ENCODE measurements at regions not wholly inside any gene's neighbourhood (a gene's known extent, or its start where the extent isn't known, plus 50 kb on each side); places are given as distances from the start of the nearest gene placed in this dataset.

DNA sequence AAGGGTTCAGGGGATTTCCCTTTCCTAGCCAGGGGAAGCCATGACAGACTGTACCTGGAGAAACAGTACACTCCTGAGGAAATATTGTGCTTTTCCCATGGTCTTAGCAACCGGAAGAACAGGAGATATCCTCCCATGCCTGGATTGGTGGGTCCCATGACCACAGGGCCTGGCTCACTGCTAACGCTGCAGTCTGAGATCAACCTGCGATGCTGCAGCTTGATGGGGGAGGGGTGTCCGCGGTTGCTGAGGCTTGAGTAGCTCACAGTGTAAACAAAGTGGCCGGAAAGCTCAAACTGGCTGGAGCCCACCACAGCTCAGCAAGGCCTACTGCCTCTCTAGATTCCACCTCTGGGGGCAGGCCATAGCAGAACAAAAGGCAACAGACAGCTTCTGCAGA lies 819.5 kb downstream of the TECRL start:
- H3K27ac ChIP-seq, result no peak overlapping the region
- DNase-seq (ENCODE audit: low spot score), result no peak
- no peak overlapping the region for H3K4me3 ChIP-seq
- TF ChIP-seq, protein P1, sequence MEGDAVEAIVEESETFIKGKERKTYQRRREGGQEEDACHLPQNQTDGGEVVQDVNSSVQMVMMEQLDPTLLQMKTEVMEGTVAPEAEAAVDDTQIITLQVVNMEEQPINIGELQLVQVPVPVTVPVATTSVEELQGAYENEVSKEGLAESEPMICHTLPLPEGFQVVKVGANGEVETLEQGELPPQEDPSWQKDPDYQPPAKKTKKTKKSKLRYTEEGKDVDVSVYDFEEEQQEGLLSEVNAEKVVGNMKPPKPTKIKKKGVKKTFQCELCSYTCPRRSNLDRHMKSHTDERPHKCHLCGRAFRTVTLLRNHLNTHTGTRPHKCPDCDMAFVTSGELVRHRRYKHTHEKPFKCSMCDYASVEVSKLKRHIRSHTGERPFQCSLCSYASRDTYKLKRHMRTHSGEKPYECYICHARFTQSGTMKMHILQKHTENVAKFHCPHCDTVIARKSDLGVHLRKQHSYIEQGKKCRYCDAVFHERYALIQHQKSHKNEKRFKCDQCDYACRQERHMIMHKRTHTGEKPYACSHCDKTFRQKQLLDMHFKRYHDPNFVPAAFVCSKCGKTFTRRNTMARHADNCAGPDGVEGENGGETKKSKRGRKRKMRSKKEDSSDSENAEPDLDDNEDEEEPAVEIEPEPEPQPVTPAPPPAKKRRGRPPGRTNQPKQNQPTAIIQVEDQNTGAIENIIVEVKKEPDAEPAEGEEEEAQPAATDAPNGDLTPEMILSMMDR (IDR thresholded peaks at IDR 0.05), result no peak

DNA sequence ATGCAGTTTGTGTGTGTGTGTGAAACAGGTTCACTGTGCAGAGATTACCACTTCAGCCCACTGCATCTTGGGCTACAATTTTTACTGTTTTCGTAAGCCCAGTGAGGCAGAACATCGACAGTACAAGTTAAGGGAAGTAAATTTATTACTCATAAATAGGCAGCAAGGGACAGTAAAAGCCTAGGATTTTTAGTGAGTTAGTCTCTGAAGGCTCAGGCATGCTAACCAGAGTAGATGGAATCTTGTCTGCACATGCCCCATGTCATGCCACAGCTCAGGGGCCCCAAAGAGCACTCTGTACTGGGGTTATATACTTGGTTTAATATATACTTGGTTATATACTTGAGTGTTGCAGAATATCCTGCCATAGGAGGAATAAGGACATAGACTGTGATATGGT lies 825.7 kb downstream of the TECRL start:
- no peak overlapping the region for H3K4me3 ChIP-seq
- DNase-seq (ENCODE audit: low spot score), result no peak
- H3K27ac ChIP-seq, result no peak overlapping the region
- TF ChIP-seq, protein P1 (IDR thresholded peaks at IDR 0.05), result no peak

DNA sequence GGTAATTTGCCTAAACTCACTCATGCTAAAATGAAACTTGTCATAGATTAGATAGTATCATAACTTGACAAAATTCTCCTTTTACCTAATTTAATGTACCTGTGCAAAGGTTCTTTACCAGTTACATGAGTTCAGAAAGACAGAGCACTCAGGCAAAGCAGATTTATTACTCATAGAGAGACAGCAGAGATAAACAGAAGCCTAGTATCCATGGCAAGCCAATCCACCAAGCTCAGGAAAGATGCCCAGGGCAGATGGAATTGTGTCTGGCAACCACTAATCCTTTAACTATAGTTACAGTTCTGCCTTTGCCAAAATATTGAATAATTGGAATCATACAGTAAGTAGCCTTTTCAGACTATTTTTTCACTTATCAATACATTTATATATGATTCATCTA lies 826.2 kb downstream of the TECRL start:
- H3K4me3 ChIP-seq, result no peak overlapping the region
- TF ChIP-seq, protein P1 (IDR thresholded peaks at IDR 0.05), result no peak
- no peak overlapping the region for H3K27ac ChIP-seq
- DNase-seq (ENCODE audit: low spot score), result no peak

DNA sequence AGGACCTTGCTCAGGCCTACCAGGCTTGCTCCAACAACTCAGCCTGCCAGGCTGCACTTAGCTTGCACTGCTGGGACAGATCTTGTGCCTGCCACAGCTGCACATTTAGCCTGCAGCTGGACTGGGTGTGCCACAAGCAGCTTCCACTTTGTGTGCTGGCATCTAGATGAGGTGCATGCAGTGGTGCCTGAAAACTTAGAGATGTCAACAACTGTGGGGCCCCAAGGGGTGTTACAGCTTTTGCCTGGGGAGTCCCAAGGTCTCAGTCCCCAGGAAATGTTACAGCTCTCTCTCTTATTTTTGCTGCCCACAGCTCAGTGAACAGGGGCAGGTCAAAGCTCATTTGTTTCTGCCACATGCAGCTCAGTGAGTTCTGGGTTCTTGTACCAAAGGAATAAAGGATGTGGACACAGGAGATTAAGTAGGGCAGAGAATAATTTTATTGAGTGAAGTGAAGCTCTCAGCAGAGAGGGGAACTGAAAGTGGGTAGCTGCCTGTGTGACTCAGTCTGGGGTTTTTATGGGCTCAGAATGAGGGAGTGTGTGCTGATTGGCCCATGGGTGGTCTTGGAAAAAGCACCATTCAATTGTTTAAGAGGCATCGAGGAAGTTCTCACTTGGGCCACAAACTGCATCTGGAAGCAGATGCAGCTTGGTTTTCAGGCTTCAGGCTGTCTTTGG lies 828.3 kb downstream of the TECRL start:
- no peak for DNase-seq (ENCODE audit: low spot score)
- Histone ChIP-seq H3K27ac (no peak overlapping the region), H3K4me3 (no peak overlapping the region)
- TF ChIP-seq, protein P1 (IDR thresholded peaks at IDR 0.05), result no peak

DNA sequence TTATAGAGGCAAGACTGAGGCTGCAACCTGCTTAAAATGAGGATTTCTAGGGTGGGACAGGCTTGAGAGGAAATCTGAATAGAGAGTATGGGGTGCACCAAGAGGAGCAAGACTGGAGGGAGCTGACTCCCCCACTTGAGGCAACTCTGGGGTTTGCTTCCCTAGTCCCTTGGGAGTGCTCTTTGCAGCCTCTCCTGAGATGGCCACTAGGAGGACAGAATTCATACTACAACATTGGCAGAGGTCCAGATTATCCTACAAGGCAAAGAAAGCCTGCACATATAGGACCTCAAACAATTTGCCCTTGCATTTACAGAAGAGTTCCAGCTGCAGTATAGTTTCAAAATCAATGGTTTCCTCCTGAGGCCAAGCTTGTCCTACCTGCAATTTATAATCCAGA lies 830.9 kb downstream of the TECRL start:
- TF ChIP-seq, protein P1 (IDR thresholded peaks at IDR 0.05), result no peak
- no peak overlapping the region for H3K27ac ChIP-seq
- no peak overlapping the region for H3K4me3 ChIP-seq
- no peak for DNase-seq (ENCODE audit: low spot score)

DNA sequence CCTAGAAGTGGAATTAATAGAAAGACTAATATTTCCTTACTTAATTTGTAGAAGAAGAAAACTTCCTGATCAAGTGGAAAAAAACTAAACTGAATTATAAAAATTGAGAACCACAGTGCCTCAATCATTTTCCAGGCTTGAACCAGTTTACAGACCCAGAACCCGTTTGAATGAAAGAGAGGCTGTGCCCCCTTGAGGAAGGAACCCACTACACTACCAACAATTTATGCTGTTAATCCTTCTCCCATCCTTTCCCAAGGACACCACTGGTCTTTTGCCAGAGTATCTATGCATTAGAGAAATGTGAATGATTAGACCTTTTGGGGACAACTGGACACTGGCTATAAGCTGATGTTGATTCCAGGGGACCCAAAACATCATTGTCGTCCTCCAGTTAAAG lies 842.6 kb downstream of the TECRL start:
- Histone ChIP-seq H3K27ac (no peak overlapping the region), H3K4me3 (no peak overlapping the region)
- DNase-seq (ENCODE audit: low spot score), result no peak
- TF ChIP-seq, protein P1 (IDR thresholded peaks at IDR 0.05), result no peak

DNA sequence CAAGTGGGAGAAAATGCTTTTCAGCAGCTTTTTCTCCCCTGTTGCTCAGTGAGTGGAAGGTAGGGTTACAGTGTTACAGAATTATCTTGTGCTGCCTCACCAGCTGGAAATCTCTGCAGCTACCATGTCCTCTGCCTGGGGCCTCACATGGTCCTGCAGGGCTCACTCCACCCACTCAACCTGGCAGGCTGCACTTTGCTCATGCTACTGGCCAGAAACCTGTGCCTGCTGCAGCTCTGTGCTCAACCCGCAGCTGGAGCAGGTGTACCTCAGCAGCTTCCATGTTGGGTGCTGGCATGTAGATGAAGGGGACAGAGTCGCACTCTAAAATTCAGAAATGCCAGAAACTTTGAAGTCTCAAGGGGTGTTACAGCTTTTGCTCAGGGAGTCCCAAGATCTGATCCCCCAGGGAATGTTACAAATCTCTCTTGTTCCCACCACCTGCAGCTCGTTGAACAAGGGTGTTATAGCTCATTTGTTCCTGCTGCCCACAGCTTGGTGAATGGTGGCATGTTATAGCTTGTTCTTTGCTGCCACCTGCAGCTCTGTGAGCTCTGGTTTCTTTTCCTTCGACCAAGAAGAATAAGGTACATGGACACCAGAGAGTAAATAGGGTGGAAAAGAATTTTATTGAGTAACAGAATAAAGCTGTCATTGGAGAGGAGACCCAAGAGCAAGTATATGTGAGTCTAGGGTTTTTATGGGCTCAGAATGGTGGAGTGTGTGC lies 845.8 kb downstream of the TECRL start:
- DNase-seq (ENCODE audit: low spot score), result no peak
- H3K27ac ChIP-seq, result no peak overlapping the region
- no peak overlapping the region for H3K4me3 ChIP-seq
- TF ChIP-seq, protein P1 (IDR thresholded peaks at IDR 0.05), result no peak
